ENCODE measurements at regions not wholly inside any gene's neighbourhood (a gene's known extent, or its start where the extent isn't known, plus 50 kb on each side); places are given as distances from the start of the nearest gene placed in this dataset.

GRCh38 chr1:79530476-79530875 lies 523.9 kb upstream of the ADGRL4 start:
- no peak overlapping the region for H3K27ac ChIP-seq
- TF ChIP-seq CTCF (IDR thresholded peaks at IDR 0.05): no peak
- no peaks in the 10 kb centered on the region for H3K27me3 ChIP-seq
- intact Hi-C loops (cut with DNase I): no loop called here
- no peaks in the 10 kb centered on the region for H3K36me3 ChIP-seq
- DNase-seq (no peak), ATAC-seq (no peak)
- WGBS, 2 donors: 73 to 81% methylated on average over 2 of the region's 2 CpGs
- H3K4me1 ChIP-seq: no peaks in the 10 kb centered on the region
- no peaks in the 10 kb centered on the region for H3K9me3 ChIP-seq
- no peak overlapping the region for H3K4me3 ChIP-seq

GRCh38 chr1:79530055-79530454 lies 523.5 kb upstream of the ADGRL4 start:
- Histone ChIP-seq H3K27me3 (no peaks in the 10 kb centered on the region), H3K4me3 (no peak overlapping the region), H3K9me3 (no peaks in the 10 kb centered on the region), H3K4me1 (no peaks in the 10 kb centered on the region), H3K36me3 (no peaks in the 10 kb centered on the region), H3K27ac (no peak overlapping the region)
- intact Hi-C loops (cut with DNase I): no loop called here
- no peak for DNase-seq
- no peak for ATAC-seq
- no peak for TF ChIP-seq CTCF (IDR thresholded peaks at IDR 0.05)
- WGBS, 2 donors: 78 to 92% methylated on average over 2 of the region's 2 CpGs

GRCh38 chr1:79524126-79524525 lies 517.6 kb upstream of the ADGRL4 start:
- H3K4me3 ChIP-seq: no peak overlapping the region
- H3K27me3 ChIP-seq: no peaks in the 10 kb centered on the region
- TF ChIP-seq CTCF (IDR thresholded peaks at IDR 0.05): no peak
- no peak for ATAC-seq
- 81 to 88% methylated on average over 1 of the region's 1 CpG for WGBS, 2 donors
- no peaks in the 10 kb centered on the region for H3K36me3 ChIP-seq
- no peaks in the 10 kb centered on the region for H3K4me1 ChIP-seq
- H3K9me3 ChIP-seq: peaks cover 0 to 15% (median 5%) of the 10 kb centered on the region in 11 donors
- H3K27ac ChIP-seq: no peak overlapping the region
- intact Hi-C loops (cut with DNase I): no loop called here
- no peak for DNase-seq

GRCh38 chr1:79519084-79519760 lies 512.7 kb upstream of the ADGRL4 start:
- TF ChIP-seq CTCF (IDR thresholded peaks at IDR 0.05): no peak
- peaks cover 0 to 15% (median 5%) of the 10 kb centered on the region in 11 donors for H3K9me3 ChIP-seq
- WGBS, 2 donors: 62 to 67% methylated on average over 4 of the region's 4 CpGs
- DNase-seq (no peak), ATAC-seq (no peak)
- intact Hi-C loops (cut with DNase I): no loop called here
- H3K27me3 ChIP-seq: no peaks in the 10 kb centered on the region
- no peak overlapping the region for H3K27ac ChIP-seq
- no peaks in the 10 kb centered on the region for H3K36me3 ChIP-seq
- no peaks in the 10 kb centered on the region for H3K4me1 ChIP-seq
- H3K4me3 ChIP-seq: no peak overlapping the region
